Transverse colon (tissue), 4 donors: ENCODE measurements at regions not wholly inside any gene's neighbourhood (a gene's known extent, or its start where the extent isn't known, plus 50 kb on each side); places are given as distances from the start of the nearest gene placed in this dataset.

Experiments used
- DNase-seq: peaks from one replicate; pipeline ENCODE4 v3.0.0-alpha.2; 2019
- H3K27ac ChIP-seq, 4 donors: fragments of 200-600 bp; sonication (generic); 2 replicates each; pipeline ENCODE4 v1.5.1; 2016 to 2018; ENCODE audit warnings: inconsistent platforms in 4 of 4
- H3K27me3 ChIP-seq: fragments of 200-600 bp; sonication (generic); 2 replicates; pipeline ENCODE4 v1.5.1; 2017; ENCODE audit warnings: inconsistent platforms
- H3K36me3 ChIP-seq, 4 donors: fragments of 200-600 bp; sonication (generic); 2 replicates each; pipeline ENCODE4 v1.5.1; 2017 to 2019; ENCODE audit warnings: inconsistent platforms in 4 of 4
- H3K4me1 ChIP-seq, 4 donors: fragments of 200-600 bp; sonication (generic); 2 replicates each; pipeline ENCODE4 v1.5.1; 2017 to 2020; ENCODE audit warnings: inconsistent platforms in 4 of 4
- H3K4me3 ChIP-seq, 4 donors: fragments of 200-600 bp; sonication (generic); 1 replicate in 1 of 4; 2 replicates in 3 of 4; pipeline versions ENCODE4 v1.5.1 to v1.6.1; 2017 to 2019; ENCODE audit warnings: inconsistent platforms in 4 of 4
- H3K9me3 ChIP-seq, 2 donors: fragments of 200-600 bp; sonication (generic); 2 replicates each; pipeline ENCODE4 v1.5.1; 2017 to 2019; ENCODE audit warnings: inconsistent platforms in 2 of 2
- EP300 ChIP-seq: sonication (generic); formaldehyde crosslinking; IDR thresholded peaks from one replicate; pipeline ENCODE4 v1.6.1; 2017; ENCODE audit warnings: antibody characterized with exemption, low read depth
- POLR2A ChIP-seq: fragments of 450-650 bp; IDR thresholded peaks from one replicate; pipeline ENCODE4 v1.6.1; 2016; ENCODE audit warnings: antibody characterized with exemption, mild to moderate bottlenecking, moderate library complexity
- POLR2AphosphoS5 ChIP-seq, 3 donors: sonication (generic); formaldehyde crosslinking; IDR thresholded peaks; one replicate each; pipeline ENCODE4 v1.6.1; 2016; ENCODE audit warnings: antibody characterized with exemption in 3 of 3
- WGBS, 2 donors: methylation state at CpG; one replicate each; pipeline ENCODE4 v1.1.5; 2018; ENCODE audit warnings: low coverage in 1 of 2; 5-methylcytosine and 5-hydroxymethylcytosine counted together
- in situ Hi-C, 4 donors: fragments of 200-750 bp; cut with MboI; loops; one replicate each; pipeline versions ENCODE4 v1.15.0 to v1.15.1; 2017; ENCODE audit warnings: low sequenced_read_pairs in 3 of 4, low pct_ligation_motif_present in 1 of 4, low pct_unique_long_range_greater_than_20kb in 1 of 4
- intact Hi-C: fragments of 100-400 bp; cut with DNase I; formaldehyde crosslinking; loops from one replicate; pipeline ENCODE4 v1.15.1; 2023; ENCODE audit warnings: low total_unique reads
- TF ChIP-seq, protein P1 (sequence below), 5 experiments: fragments of 200-600 bp in 3 of 5; fragments of 450-650 bp in 2 of 5; sonication (generic) in 3 of 5; IDR thresholded peaks; 1 replicate in 2 of 5; 2 replicates in 3 of 5; pipeline ENCODE4 v1.5.1; 2016 to 2017; ENCODE audit warnings: antibody characterized with exemption in 5 of 5, inconsistent platforms in 3 of 5, mild to moderate bottlenecking in 2 of 5, moderate library complexity in 1 of 5

DNA sequence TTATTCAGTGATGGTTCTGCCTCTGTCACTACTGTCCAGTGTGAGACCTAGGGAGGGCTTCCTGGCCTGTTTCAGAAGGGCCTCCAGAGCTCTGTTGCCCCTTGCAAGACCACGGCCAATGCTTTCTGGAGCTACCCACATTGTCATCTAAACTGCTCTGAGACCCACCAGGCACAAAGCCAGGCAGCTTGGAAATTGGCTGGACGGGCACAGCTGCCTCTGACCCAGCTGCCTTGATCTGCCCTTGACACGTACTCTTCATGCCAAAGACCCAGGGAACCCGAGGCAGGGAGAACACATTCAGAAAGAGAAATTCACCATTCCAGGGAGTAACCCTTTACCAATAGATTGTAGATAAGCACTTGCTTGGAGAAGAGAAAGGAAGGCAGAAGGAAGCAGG is 183.7 kb upstream of the SIX2 start:
- H3K9me3 ChIP-seq = no peaks in the 10 kb centered on the region
- no peak for DNase-seq
- TF ChIP-seq, protein P1, sequence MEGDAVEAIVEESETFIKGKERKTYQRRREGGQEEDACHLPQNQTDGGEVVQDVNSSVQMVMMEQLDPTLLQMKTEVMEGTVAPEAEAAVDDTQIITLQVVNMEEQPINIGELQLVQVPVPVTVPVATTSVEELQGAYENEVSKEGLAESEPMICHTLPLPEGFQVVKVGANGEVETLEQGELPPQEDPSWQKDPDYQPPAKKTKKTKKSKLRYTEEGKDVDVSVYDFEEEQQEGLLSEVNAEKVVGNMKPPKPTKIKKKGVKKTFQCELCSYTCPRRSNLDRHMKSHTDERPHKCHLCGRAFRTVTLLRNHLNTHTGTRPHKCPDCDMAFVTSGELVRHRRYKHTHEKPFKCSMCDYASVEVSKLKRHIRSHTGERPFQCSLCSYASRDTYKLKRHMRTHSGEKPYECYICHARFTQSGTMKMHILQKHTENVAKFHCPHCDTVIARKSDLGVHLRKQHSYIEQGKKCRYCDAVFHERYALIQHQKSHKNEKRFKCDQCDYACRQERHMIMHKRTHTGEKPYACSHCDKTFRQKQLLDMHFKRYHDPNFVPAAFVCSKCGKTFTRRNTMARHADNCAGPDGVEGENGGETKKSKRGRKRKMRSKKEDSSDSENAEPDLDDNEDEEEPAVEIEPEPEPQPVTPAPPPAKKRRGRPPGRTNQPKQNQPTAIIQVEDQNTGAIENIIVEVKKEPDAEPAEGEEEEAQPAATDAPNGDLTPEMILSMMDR (IDR thresholded peaks at IDR 0.05) = no peak
- no peak for TF ChIP-seq POLR2AphosphoS5 (IDR thresholded peaks at IDR 0.05)
- TF ChIP-seq EP300 = no peak
- TF ChIP-seq POLR2A = no peak
- WGBS, 2 donors = 80 to 95% methylated on average over 3 to 4 of the region's 4 CpGs
- in situ Hi-C loops (no loop called here), intact Hi-C loops (no loop called here)
- no peaks in the 10 kb centered on the region for H3K4me1 ChIP-seq
- no peak overlapping the region for H3K27ac ChIP-seq
- no peak overlapping the region for H3K4me3 ChIP-seq
- peaks cover 11% of the 10 kb centered on the region for H3K27me3 ChIP-seq
- H3K36me3 ChIP-seq = no peaks in the 10 kb centered on the region

DNA sequence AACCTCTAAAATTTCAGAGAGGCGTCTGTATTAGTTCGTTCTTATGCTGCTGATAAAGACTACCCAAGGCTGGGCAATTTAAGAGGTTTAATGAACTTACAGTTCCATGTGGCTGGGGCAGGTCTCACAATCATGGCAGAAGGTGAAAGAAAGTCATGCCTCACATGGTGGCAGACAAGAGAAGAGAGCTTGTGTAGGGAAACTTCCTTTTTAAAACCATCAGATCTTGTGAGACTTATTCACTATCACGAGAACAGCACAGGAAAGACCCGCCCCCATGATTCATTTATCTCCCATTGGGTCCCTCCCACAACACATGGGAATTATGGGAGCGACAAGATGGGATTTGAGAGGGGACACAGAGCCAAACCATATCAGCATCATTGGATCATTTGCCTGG is 183.2 kb upstream of the SIX2 start:
- Histone ChIP-seq H3K4me3 (no peak overlapping the region), H3K4me1 (no peaks in the 10 kb centered on the region), H3K27ac (no peak overlapping the region), H3K36me3 (no peaks in the 10 kb centered on the region), H3K9me3 (no peaks in the 10 kb centered on the region), H3K27me3 (peaks cover 11% of the 10 kb centered on the region)
- 86 to 90% methylated on average over 5 of the region's 5 CpGs for WGBS, 2 donors
- intact Hi-C loops = no loop called here
- in situ Hi-C loops = no loop called here
- TF ChIP-seq POLR2AphosphoS5 (IDR thresholded peaks at IDR 0.05) (no peak), POLR2A (no peak)
- TF ChIP-seq, protein P1 (IDR thresholded peaks at IDR 0.05) = no peak
- DNase-seq = no peak

DNA sequence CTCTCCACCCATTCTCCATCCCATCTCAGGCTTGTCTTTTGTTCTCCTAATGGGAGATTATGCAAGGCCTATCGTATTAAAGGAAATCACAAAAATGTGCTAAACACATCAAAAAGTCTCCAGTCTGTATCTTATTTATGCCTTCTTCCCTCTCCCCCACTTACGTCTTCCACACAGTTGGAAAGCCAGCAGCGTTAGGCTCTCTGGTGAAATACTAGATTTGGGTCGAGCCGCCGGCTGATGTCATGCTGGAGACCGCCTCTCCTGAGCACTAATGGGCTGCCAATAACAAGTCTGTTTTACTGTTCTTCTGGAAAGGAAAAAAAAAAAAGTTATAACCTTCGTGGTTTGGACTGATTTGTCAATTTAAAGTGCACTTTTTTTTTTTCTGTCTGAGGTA is 182.7 kb upstream of the SIX2 start:
- WGBS, 2 donors = 74 to 88% methylated on average over 8 of the region's 8 CpGs
- in situ Hi-C loops = no loop called here
- no peak overlapping the region for H3K4me3 ChIP-seq

DNA sequence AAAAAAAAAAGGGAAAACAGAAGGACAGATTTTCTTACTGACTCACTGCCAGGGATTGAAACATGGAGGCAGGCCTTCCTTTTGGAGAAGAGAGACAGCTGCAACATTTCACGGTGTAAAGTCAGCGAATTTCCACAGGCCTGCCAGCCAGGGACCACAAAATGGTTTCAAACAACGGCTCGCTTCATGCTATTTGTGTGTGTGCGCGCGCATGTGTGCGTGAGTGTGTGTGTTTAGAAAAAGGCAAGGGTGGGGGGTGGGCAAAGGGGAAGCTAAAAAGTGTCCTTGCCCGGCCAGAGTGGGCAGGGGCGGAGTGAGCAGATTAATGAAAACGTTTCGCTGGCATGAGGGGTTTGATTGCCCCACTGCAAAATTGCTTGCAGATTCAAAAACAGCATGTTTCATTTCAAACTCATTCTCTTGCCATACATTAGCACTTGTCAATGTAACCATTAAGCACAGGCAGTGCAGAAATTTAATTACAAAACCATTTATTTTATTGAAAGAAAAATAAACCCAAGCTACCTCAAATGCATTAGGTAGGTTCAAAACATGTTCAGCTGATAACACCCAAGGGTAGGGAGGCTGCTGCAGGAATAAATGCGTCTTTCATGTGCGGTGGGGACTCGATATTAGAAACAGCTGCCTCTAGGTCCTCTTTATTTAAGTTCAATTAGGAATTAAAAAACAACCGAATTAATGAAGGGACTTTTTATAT is 182.1 kb upstream of the SIX2 start:
- peaks cover 11% of the 10 kb centered on the region for H3K27me3 ChIP-seq
- intact Hi-C loops (no loop called here), in situ Hi-C loops (no loop called here)
- no peak overlapping the region for H3K27ac ChIP-seq
- H3K4me1 ChIP-seq = no peaks in the 10 kb centered on the region
- 79 to 80% methylated on average over 16 of the region's 16 CpGs for WGBS, 2 donors
- H3K9me3 ChIP-seq = no peaks in the 10 kb centered on the region
- DNase-seq = no peak
- no peak overlapping the region for H3K4me3 ChIP-seq
- no peak for TF ChIP-seq POLR2A
- TF ChIP-seq POLR2AphosphoS5 (IDR thresholded peaks at IDR 0.05) = no peak
- TF ChIP-seq, protein P1 (IDR thresholded peaks at IDR 0.05) = no peak
- no peak for TF ChIP-seq EP300
- no peaks in the 10 kb centered on the region for H3K36me3 ChIP-seq

More for the DNA sequence above, 182.7 kb upstream of the SIX2 start:
- intact Hi-C loops = no loop called here
- Histone ChIP-seq H3K36me3 (no peaks in the 10 kb centered on the region), H3K27me3 (peaks cover 11% of the 10 kb centered on the region), H3K4me1 (no peaks in the 10 kb centered on the region), H3K27ac (no peak overlapping the region), H3K9me3 (no peaks in the 10 kb centered on the region)
- DNase-seq = no peak
- TF ChIP-seq EP300 (no peak), POLR2A (no peak), POLR2AphosphoS5 (IDR thresholded peaks at IDR 0.05) (no peak)
- TF ChIP-seq, protein P1 (IDR thresholded peaks at IDR 0.05) = no peak
